ENCODE measurements at regions not wholly inside any gene's neighbourhood (a gene's known extent, or its start where the extent isn't known, plus 50 kb on each side); places are given as distances from the start of the nearest gene placed in this dataset.
"Not testable (repeated sequence)": the region's sequence is repeated elsewhere in the genome, so short reads cannot be mapped to it uniquely, and the experiment has no call there.

DNA sequence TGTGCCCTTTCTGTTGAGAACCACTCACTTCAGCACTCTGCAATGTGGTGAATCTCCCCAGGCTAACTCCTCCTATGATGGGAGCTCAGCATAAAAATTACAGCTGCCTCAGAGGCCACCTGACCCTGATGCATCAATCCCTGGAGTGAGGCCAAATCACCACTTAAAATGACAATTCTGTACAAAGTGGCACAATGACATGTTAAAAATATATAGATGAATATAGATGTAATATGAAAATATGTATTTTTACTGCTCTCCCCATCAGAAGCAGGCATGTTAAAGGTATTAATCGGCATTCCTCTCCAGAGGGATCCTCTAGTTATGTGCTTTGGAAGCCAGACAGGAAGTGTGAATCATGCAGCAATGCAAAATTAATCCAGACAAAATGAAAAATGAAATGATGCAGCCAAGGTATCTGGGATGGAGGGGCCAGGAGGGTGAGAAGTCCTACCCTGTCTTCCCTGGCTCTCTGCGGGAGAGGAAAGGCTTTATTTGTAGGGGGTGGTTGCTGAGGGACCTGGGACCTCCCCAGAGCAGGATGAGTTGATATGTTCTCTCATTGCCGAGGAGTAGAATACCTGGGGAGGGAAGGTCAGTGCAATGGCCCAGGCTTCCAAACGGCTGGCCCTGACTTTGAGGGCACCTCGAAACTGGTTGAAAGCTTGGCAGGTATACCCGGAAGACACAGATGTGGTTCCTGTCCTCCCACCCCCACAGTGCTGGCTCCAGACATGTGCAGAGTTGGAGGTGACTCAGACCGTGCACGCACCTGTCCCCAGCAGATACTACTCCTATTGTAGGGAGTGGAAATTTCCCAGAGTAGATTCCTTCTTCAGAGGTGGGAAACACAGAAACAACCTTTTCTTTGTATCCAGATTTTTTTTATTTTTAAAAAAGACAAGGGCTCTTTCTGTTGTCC is 347.9 kb upstream of the NCAM1 start:
- Mint-ChIP-seq H3K9me3 (no peaks in the 10 kb centered on the region), H3K4me1 (ENCODE audit: low read depth) (no peaks in the 10 kb centered on the region), H3K4me3 (no peak overlapping the region), H3K36me3 (ENCODE audit: low read depth) (no peaks in the 10 kb centered on the region), H3K27ac (no peak overlapping the region), H3K27me3 (peaks cover 14% of the 10 kb centered on the region)

DNA sequence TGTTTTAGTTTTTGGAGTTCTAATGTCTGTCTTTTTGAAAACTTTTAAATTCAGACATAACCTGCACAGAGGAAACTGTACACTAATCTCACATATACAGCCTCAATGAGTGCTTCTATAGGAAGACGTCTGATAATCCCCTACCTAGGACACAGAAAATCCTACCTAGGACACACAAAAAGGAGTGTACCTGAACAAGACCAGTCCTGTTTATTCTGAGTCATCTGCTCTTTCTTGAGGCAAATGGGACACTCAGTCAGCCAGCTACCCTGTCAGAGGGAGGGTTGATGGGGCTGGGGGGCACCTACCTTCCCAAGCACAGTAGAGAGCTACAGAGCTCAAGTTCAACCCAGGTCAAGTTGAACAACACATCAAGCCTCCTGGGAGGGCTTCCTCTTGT is 346.6 kb upstream of the NCAM1 start:
- Mint-ChIP-seq H3K36me3 (ENCODE audit: low read depth) (no peaks in the 10 kb centered on the region), H3K4me3 (no peak overlapping the region), H3K4me1 (ENCODE audit: low read depth) (no peaks in the 10 kb centered on the region), H3K9me3 (no peaks in the 10 kb centered on the region), H3K27me3 (peaks cover 14% of the 10 kb centered on the region), H3K27ac (no peak overlapping the region)

DNA sequence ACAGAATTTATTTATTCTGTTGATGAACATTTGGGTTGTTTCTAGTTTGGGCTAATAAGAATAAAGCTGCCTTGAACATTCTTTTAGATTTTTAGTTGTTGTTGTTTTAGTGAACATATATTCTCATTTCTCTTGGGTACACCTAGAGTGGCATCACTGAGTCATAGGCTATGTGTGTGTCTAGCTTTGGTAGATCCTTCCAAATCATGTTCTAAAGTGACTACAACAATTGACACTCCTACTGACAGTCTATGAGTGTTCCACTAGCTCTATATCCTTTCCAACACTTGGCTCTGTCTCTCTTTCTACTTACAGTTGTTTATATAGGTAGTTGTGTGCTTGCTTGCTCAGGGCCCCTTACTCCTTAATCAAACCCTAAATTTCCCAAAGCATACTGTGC is 346.0 kb upstream of the NCAM1 start:
- no peak overlapping the region for H3K27ac Mint-ChIP-seq
- H3K4me3 Mint-ChIP-seq: no peak overlapping the region
- H3K27me3 Mint-ChIP-seq: peaks cover 14% of the 10 kb centered on the region
- H3K36me3 Mint-ChIP-seq (ENCODE audit: low read depth): no peaks in the 10 kb centered on the region
- H3K9me3 Mint-ChIP-seq: no peaks in the 10 kb centered on the region
- no peaks in the 10 kb centered on the region for H3K4me1 Mint-ChIP-seq (ENCODE audit: low read depth)

DNA sequence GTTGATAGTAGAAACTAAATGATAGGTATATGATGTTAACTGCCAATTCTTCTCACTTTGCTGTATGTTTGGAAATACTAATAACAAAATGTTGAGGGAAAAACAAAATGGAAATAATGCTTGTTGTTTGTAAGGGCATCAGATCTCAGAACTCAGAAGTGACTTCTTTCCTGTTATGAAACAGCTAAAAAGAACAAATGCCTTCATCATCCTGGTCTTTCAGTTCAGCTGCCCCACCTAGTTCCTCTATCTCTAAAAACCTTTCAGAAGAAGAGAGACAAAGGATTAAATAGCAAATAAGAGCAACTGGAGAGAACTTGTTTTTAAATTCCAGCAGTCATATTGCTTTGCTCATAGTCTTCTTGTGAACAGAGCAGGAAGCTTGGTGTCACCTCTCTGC is 345.3 kb upstream of the NCAM1 start:
- H3K27me3 Mint-ChIP-seq: peaks cover 17% of the 10 kb centered on the region
- H3K9me3 Mint-ChIP-seq: no peaks in the 10 kb centered on the region
- no peak overlapping the region for H3K27ac Mint-ChIP-seq
- H3K4me3 Mint-ChIP-seq: no peak overlapping the region
- H3K4me1 Mint-ChIP-seq (ENCODE audit: low read depth): no peaks in the 10 kb centered on the region
- H3K36me3 Mint-ChIP-seq (ENCODE audit: low read depth): no peaks in the 10 kb centered on the region

DNA sequence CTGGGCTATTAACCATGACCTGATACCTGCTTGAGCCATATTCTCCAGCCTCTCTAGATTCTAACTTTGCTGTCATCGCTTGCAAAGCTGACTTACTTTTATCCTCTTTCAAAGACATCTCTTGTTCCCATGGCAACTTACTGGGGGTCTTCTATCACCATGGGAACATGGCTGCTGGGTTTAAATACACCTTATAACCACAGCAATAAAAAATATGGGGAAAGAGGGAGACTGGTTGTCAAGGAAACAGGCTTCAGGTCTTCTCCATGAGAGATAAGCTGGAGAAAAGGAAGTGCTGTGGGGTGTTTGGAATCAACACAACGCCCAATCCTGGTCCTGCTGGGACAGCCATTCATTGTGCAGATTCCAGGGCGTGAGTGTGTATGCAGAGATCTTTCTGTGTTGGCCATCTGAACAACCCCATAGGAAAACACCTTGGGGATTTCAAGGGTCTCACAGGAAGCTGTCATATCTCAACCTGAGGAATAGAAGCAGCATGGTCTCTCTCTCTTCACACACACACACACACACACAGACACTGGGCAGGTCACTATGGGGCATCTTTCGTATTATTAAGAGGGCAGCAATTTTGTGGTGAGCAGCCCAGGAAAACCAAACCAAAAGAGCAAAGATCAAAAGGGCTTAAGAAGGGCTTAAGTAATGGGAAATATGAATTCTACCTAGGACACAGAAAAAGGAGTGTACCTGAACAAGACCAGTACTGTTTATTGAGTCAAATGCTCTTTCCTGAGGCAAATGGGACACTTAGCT is 344.7 kb upstream of the NCAM1 start:
- H3K9me3 Mint-ChIP-seq: no peaks in the 10 kb centered on the region
- peaks cover 17% of the 10 kb centered on the region for H3K27me3 Mint-ChIP-seq
- no peaks in the 10 kb centered on the region for H3K36me3 Mint-ChIP-seq (ENCODE audit: low read depth)
- no peak overlapping the region for H3K27ac Mint-ChIP-seq
- no peak overlapping the region for H3K4me3 Mint-ChIP-seq
- H3K4me1 Mint-ChIP-seq (ENCODE audit: low read depth): no peaks in the 10 kb centered on the region

GRCh38 chr11:112617098-112617425 is 344.2 kb upstream of the NCAM1 start:
- Mint-ChIP-seq H3K4me3 (no peak overlapping the region), H3K27me3 (peaks cover 17% of the 10 kb centered on the region), H3K4me1 (ENCODE audit: low read depth) (no peaks in the 10 kb centered on the region), H3K27ac (no peak overlapping the region), H3K9me3 (no peaks in the 10 kb centered on the region), H3K36me3 (ENCODE audit: low read depth) (no peaks in the 10 kb centered on the region)

DNA sequence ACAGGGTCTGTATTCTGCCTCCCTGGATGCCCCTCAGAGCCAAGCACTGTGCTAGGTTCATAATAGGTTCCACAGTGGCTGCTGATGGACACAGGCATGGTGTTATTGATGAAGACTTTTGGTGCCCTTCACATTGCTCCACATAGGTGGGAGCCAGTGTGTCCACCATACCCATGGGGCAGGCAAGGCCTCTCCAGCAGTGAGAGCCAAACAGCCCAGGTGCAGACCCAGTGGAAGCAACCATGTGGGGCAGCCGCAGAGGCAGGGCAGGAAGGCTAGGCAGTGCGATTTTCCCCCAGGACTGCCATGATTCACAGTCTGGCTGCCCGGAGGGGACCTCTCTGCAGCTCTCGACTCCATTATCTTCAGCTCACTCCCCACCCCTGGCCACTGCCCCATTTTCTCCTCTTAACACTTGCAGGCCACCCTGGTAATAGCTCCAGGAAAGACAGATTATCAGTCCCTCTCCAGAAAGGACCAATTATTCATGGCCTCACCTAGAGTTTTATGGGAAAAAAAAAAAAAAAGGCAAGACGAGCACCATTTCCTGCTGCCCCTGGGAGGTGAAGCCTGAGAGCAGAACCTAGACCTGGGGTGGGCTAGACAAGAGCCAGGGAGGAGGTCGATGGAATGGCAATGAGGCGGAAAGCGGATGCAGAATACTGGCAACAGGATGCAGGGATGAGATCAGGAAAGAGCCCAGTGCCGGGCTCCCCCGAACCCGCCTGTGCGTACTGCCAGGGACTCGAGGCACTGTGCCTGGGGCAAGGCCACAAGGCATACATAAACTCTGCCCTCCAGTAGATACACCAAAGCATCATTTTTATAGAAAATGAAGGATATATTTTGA is 343.0 kb upstream of the NCAM1 start:
- Mint-ChIP-seq H3K27me3 (peaks cover 17% of the 10 kb centered on the region), H3K4me1 (ENCODE audit: low read depth) (no peaks in the 10 kb centered on the region), H3K36me3 (ENCODE audit: low read depth) (no peaks in the 10 kb centered on the region), H3K9me3 (no peaks in the 10 kb centered on the region), H3K4me3 (no peak overlapping the region), H3K27ac (no peak overlapping the region)

DNA sequence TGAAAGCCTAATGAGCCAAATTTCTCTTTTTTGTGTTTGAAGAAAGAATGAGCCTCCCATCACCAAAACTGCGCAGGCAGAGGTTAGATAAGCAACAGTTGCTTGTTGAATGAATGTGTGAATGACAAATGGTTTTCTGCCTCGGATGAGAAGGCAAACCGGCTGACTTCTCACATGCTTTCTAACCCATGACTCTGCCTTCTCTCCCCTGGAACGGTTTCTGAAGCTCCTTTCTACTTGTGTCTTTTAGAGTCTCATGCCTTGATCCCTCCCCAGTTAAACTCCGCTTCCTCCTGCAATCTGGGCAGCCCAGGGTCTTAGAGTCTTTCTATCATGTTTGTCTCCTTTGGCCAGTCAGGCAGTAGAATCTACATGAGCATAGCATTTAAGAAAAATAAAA is 342.1 kb upstream of the NCAM1 start:
- Mint-ChIP-seq H3K4me3 (no peak overlapping the region), H3K36me3 (ENCODE audit: low read depth) (no peaks in the 10 kb centered on the region), H3K27me3 (peaks cover 17% of the 10 kb centered on the region)

GRCh38 chr11:112620621-112621394 is 340.4 kb upstream of the NCAM1 start:
- Mint-ChIP-seq H3K4me1 (ENCODE audit: low read depth) (no peaks in the 10 kb centered on the region), H3K4me3 (no peak overlapping the region), H3K36me3 (ENCODE audit: low read depth) (no peaks in the 10 kb centered on the region), H3K27me3 (peaks cover 8% of the 10 kb centered on the region), H3K27ac (no peak overlapping the region), H3K9me3 (no peaks in the 10 kb centered on the region)

More for the DNA sequence above, 342.1 kb upstream of the NCAM1 start:
- Mint-ChIP-seq H3K27ac (no peak overlapping the region), H3K4me1 (ENCODE audit: low read depth) (no peaks in the 10 kb centered on the region), H3K9me3 (no peaks in the 10 kb centered on the region)

DNA sequence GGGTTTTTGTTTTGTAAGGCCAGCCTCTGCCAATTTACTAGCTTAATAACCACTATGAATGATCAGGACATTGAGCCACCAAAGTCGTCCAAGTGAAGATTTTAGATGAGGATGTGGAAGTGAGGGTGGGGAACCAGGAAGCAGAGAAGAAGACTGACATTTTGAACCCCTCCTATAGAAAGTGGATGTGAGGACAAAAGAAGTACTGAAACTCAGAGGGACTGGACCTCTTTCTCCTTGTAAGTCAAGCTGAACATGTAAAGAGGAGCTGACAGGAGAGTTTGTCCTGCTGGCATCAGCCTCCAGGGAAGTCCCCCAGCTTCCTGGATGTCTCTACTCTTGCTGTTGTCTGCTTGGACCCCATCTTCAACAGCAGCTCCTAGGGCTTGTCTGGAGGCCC is 338.2 kb upstream of the NCAM1 start:
- Mint-ChIP-seq H3K27ac (no peak overlapping the region), H3K36me3 (ENCODE audit: low read depth) (no peaks in the 10 kb centered on the region), H3K9me3 (no peaks in the 10 kb centered on the region), H3K4me3 (no peak overlapping the region), H3K27me3 (peaks cover 7% of the 10 kb centered on the region), H3K4me1 (ENCODE audit: low read depth) (no peaks in the 10 kb centered on the region)

DNA sequence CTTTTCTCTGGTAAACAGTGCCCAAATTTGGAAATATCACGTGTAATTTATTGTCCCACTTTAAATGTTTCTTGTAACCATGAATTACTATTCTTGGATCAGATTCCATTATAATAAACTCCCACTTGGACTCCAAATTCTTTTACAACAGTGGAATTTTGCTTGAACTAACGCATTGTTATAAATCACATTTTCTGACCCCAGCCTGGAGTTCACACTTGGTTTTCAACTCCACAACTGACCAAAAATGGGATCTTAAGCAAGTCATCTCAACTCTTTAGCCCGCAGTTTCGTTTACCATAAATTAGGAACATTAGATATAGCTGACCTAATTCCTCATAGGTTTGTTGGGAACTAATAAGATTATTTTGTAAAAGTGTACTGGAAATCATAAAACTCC is 336.8 kb upstream of the NCAM1 start:
- H3K36me3 Mint-ChIP-seq (ENCODE audit: low read depth): no peaks in the 10 kb centered on the region
- no peaks in the 10 kb centered on the region for H3K9me3 Mint-ChIP-seq
- peaks cover 3% of the 10 kb centered on the region for H3K27me3 Mint-ChIP-seq
- H3K27ac Mint-ChIP-seq: no peak overlapping the region
- no peaks in the 10 kb centered on the region for H3K4me1 Mint-ChIP-seq (ENCODE audit: low read depth)
- no peak overlapping the region for H3K4me3 Mint-ChIP-seq

- H3K36me3 Mint-ChIP-seq (ENCODE audit: low read depth); H3K9me3 Mint-ChIP-seq; H3K27me3 Mint-ChIP-seq; H3K4me3 Mint-ChIP-seq; H3K4me1 Mint-ChIP-seq (ENCODE audit: low read depth); H3K27ac Mint-ChIP-seq: not testable (repeated sequence)
Observed at GRCh38 chr11:112624971-112625370, 336.2 kb upstream of the NCAM1 start.

DNA sequence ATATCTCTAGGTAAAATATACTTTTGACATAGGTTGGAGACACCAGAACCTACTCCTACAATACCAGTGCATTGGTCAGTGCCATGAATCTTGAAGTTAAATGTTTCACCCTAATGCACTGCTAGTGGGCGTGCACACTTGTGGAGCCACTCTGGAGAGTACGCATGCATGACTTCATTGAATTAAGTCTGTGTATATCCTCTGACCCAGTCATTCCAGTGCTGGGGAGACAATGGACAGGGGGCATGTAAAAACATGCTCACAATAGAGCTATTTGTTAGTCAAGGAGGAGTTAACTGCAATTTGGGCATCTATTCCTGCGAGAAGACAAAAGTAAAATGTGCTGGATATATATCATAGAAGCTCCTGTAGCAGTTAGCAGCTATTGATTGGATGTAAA is 335.4 kb upstream of the NCAM1 start:
- Mint-ChIP-seq H3K4me3 (no peak overlapping the region), H3K36me3 (ENCODE audit: low read depth) (no peaks in the 10 kb centered on the region), H3K9me3 (no peaks in the 10 kb centered on the region), H3K27me3 (peaks cover 7% of the 10 kb centered on the region), H3K27ac (no peak overlapping the region), H3K4me1 (ENCODE audit: low read depth) (no peaks in the 10 kb centered on the region)

GRCh38 chr11:112626731-112627130 is 334.5 kb upstream of the NCAM1 start:
- Mint-ChIP-seq H3K36me3 (ENCODE audit: low read depth) (no peaks in the 10 kb centered on the region), H3K4me3 (no peak overlapping the region), H3K9me3 (no peaks in the 10 kb centered on the region), H3K27me3 (peaks cover 6% of the 10 kb centered on the region), H3K27ac (no peak overlapping the region), H3K4me1 (ENCODE audit: low read depth) (no peaks in the 10 kb centered on the region)
